Caki2 (cell line): ENCODE measurements at regions not wholly inside any gene's neighbourhood (a gene's known extent, or its start where the extent isn't known, plus 50 kb on each side); places are given as distances from the start of the nearest gene placed in this dataset.

Experiments
- DNase-seq: peaks from one replicate; pipeline ENCODE4 v3.0.0-alpha.2; 2015; ENCODE audit warnings: low read depth
- in situ Hi-C: cut with HindIII; loops from 2 replicates; pipeline ENCODE4 v1.10.0; 2016; ENCODE audit warnings: low sequenced_read_pairs, low pct_unique_long_range_greater_than_20kb, mixed read lengths

GRCh38 chr12:28057856-28058615 lies 85.5 kb upstream of the PTHLH start:
- DNase-seq = no peak
- in situ Hi-C loops = no loop called here

- in situ Hi-C loops = no loop called here
- DNase-seq = no peak
Observed at GRCh38 chr12:28059220-28059619, 86.7 kb upstream of the PTHLH start.

GRCh38 chr12:28059668-28060067 lies 87.1 kb upstream of the PTHLH start:
- DNase-seq = no peak
- in situ Hi-C loops = no loop called here

GRCh38 chr12:28060871-28061270 lies 88.3 kb upstream of the PTHLH start:
- no peak for DNase-seq
- in situ Hi-C loops = no loop called here

- no peak for DNase-seq
- in situ Hi-C loops = no loop called here
Observed at GRCh38 chr12:28063355-28063880, 90.9 kb upstream of the PTHLH start.

GRCh38 chr12:28065374-28065773 lies 92.8 kb upstream of the PTHLH start:
- in situ Hi-C loops = no loop called here

GRCh38 chr12:28065889-28066630 lies 93.5 kb upstream of the PTHLH start:
- in situ Hi-C loops = no loop called here
- no peak for DNase-seq

More at GRCh38 chr12:28065374-28065773, 92.8 kb upstream of the PTHLH start:
- no peak for DNase-seq

- in situ Hi-C loops = no loop called here
- DNase-seq = no peak
Observed at GRCh38 chr12:28066879-28067278, 94.3 kb upstream of the PTHLH start.

GRCh38 chr12:28068467-28068866 lies 95.9 kb upstream of the PTHLH start:
- in situ Hi-C loops = no loop called here
- no peak for DNase-seq

GRCh38 chr12:28079539-28079938 lies 107.0 kb upstream of the PTHLH start:
- in situ Hi-C loops = no loop called here
- no peak for DNase-seq

- in situ Hi-C loops = no loop called here
- no peak for DNase-seq
Observed at GRCh38 chr12:28082096-28082495, 108.2 kb upstream of the CCDC91 start.

GRCh38 chr12:28083840-28084678 lies 106.2 kb upstream of the CCDC91 start:
- in situ Hi-C loops = no loop called here

GRCh38 chr12:28086521-28087155 lies 103.6 kb upstream of the CCDC91 start:
- no peak for DNase-seq
- in situ Hi-C loops = no loop called here

More at GRCh38 chr12:28083840-28084678, 106.2 kb upstream of the CCDC91 start:
- no peak for DNase-seq

- DNase-seq = no peak
Observed at GRCh38 chr12:28088566-28089272, 101.5 kb upstream of the CCDC91 start.

GRCh38 chr12:28089338-28089737 lies 100.9 kb upstream of the CCDC91 start:
- no peak for DNase-seq

More at GRCh38 chr12:28088566-28089272, 101.5 kb upstream of the CCDC91 start:
- in situ Hi-C loops = no loop called here

GRCh38 chr12:28090835-28091234 lies 99.4 kb upstream of the CCDC91 start:
- DNase-seq = no peak

More at GRCh38 chr12:28089338-28089737, 100.9 kb upstream of the CCDC91 start:
- in situ Hi-C loops = no loop called here

GRCh38 chr12:28092396-28092795 lies 97.9 kb upstream of the CCDC91 start:
- in situ Hi-C loops = no loop called here
- DNase-seq = no peak

More at GRCh38 chr12:28090835-28091234, 99.4 kb upstream of the CCDC91 start:
- in situ Hi-C loops = no loop called here
